HG03135 (cell line): ENCODE measurements at regions not wholly inside any gene's neighbourhood (a gene's known extent, or its start where the extent isn't known, plus 50 kb on each side); places are given as distances from the start of the nearest gene placed in this dataset.
"Not testable (repeated sequence)": the region's sequence is repeated elsewhere in the genome, so short reads cannot be mapped to it uniquely, and the experiment has no call there.

Source experiments
- ATAC-seq: cut with Tn5 transposase; IDR thresholded peaks from one replicate; pipeline ENCODE4 v1.9.1; 2021; ENCODE audit warnings: mild to moderate bottlenecking, moderate library complexity; ENCODE audit not compliant: unreplicated experiment

- ATAC-seq = no peak
These were observed 181.4 kb upstream of the UGT8 start for GRCh38 chr4:114417214-114417613.

- no peak for ATAC-seq
These were observed 178.5 kb upstream of the UGT8 start for GRCh38 chr4:114420069-114420468.

DNA sequence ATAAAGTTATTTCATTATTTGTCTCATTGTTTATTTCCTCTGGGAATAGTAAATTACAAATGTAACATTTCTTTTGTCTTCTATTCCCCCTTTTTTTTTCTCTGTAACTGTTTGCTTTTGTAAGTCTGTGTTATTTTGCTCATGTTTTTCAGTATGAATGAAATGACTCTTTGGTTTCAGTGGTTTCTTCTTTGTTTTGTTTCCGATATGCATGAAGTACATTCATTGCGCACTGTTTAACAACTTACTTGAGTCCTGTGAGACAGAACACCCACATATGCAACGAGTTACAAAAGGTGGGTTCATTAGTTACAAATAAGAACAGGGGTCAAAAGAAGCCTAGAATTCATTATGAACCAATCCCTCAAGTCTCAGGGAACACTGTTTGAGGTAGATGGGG lies 175.0 kb upstream of the UGT8 start:
- ATAC-seq = peak; percentile 74

- ATAC-seq = no peak
These were observed 163.5 kb upstream of the UGT8 start for GRCh38 chr4:114435116-114435515.

DNA sequence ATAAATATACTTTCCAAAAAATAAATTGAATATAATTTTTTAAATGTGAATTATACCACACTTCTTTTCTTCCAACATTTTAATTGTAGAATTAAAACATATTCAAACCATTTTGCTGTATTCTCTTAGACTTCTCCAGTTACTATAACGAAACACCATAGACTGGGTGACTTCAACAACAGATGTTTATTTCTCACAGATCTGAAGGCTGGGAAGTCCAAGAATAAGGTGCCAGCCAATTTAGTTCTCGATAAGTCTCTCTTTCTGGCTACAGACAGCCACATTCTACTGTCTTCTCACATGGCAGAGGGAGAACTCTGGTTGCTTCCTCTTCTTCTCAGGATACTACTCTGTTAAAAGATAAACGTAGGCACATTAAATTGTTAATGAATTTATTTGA lies 155.8 kb upstream of the UGT8 start:
- no peak for ATAC-seq

DNA sequence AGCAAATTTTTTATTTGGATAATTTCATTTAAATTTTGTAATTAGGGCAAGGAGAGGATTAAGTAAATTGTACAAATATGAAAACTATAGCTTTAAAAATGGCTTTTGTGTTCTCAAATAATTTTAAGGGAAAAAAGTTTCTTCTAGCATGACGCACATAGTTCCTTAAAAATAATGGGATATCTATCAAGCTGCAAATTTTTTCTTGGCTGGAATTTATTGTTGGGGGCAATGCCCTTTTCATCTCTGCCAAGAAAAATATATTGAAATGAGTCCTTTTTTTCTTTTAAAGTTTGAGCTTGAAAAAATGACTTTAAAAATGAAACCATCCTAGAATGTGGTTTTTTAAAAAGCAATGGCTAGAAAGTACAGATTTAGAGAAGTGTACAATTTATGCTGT lies 154.4 kb upstream of the UGT8 start:
- no peak for ATAC-seq

DNA sequence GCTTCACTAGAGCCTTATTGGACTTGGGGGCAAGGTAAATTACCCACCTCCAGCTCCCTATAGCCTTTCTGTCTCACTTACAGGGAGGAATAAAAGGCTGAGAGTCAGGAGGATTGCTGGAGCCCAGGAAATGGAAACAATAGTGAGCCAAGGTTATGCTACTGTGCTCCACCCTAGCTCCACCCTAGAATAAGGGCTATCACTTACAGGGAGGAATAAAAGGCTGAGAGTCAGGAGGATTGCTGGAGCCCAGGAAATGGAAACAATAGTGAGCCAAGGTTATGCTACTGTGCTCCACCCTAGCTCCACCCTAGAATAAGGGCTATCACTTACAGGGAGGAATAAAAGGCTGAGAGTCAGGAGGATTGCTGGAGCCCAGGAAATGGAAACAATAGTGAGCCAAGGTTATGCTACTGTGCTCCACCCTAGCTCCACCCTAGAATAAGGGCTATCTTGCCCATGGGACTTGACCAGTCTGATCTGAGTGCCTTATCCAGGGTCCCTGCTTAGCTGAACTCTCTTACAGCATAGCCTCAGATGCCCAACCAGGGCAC lies 150.6 kb upstream of the UGT8 start:
- ATAC-seq = not testable (repeated sequence)

- no peak for ATAC-seq
These were observed 139.9 kb upstream of the UGT8 start for GRCh38 chr4:114458728-114459127.

- ATAC-seq = no peak
These were observed 133.8 kb upstream of the UGT8 start for GRCh38 chr4:114464726-114465272.

- no peak for ATAC-seq
These were observed 132.8 kb upstream of the UGT8 start for GRCh38 chr4:114465766-114466165.

DNA sequence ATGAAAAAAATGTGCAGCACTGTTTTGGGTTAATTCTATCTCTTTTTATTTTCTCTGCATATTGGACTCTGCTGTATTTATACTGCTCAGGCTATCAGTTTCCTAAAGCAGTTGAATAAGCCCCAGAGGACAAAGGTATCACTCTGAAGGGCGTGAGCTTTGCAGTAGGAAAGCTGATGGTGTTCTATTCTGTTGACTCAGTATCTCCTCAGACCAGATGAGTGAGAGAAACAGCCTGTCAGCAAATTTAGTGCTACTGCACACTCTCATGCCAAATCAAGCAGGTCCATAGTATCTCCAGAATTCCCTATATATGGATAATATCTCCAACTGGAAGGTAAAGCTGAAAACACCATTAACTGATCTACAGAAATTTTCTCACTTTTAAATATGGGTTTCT lies 132.3 kb upstream of the UGT8 start:
- ATAC-seq = no peak

DNA sequence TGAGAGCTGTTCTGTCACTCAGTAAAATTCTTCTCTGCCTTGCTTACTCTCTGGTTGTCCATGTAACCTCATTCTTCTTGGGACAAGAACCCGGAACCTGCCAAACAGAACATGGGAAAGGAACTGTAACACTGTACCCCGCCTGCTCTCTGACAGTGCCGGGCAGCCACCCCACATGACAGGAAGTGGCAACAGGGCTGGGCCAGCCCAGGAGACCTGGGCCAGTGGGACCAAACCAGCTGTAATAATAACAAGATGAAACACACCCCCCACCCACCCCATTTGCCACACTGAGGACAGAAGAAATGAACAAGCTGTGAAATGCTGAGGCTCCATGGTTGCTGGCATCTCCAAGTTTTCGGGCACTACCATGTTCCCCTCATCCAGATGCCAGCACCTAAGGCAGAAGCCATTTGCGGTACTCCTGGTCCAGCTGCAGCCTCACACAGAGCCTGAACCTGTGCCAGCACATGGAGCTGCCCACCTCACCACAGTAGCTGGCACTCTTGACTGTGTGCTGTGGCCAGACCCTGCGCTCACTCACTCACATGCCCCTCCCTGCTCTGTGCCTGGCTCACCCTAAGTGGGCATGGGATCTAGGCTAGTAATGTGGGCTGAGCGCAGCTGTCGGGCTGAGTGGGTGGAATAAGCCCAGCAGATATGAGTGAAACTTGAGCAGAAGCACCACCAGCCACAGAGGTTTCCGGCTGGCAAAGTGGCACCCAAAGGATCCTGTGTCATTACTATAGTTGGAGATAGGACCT lies 126.2 kb upstream of the UGT8 start:
- no peak for ATAC-seq

DNA sequence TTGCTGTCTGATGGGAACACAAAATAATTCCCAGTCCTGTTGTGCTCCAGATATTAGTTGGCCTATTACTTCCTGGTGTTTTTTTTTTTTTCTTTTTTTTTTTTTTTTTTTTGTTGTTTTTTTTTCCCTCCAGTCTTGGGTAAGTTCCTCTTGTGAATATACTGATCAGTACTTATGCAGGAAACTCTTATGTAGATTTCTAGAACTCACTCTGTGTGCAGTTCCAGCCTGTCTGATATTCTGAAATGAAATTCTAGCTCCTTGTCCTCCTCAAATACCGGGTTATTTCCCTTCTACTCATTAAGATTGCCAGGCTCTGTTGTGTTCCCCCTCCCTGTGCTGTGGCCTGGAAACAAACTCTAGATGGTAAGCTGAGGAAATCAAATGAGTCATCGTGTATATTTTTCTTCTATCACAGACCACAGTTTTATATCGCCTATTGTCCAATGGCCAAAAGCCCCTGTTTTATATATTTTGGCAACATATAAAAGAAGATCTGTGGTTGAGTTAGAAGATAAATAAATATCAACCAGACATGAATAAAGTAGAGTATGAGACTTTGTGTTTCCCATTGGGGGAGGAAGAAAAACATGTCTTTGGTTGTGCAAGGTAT lies 124.3 kb upstream of the UGT8 start:
- ATAC-seq = no peak

- no peak for ATAC-seq
These were observed 122.3 kb upstream of the UGT8 start for GRCh38 chr4:114476310-114476709.

DNA sequence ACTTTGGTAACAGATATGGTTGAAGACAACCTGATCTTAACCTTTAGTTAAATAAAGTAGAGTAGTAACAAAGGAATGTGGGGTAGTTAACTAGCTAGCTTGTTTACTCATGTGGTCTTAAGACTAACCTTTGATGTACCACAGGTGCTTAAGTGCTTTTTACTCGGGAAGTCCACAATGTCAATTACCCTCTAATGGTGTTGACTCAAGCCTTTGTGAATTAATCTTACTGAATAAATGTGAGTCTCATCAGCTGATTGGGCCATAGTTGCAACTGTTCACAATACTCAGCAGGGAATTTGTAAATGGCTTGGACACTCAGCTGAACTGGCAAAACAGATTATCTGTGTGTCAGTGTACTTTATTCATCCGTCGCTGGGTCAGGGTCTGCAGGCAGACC lies 119.0 kb upstream of the UGT8 start:
- ATAC-seq = no peak

DNA sequence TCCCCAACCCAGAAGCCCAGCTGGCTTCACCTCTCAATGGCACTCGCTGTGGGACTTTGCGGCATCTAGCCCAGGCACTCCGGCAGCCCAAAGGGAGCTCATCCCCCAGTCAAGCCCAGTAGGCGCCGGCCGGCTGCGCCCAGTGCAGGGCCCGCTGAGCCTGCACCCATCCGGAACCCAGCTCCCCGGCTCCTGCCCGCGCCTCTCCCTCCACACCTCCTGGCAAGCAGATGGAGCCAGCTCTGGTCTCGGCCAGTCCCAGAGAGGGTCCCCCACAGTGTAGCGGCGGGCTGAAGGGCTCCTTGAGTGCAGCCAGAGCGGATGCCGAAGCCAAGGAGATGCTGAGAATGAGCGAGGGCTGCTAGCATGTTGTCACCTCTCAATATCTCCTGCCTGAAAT lies 116.8 kb upstream of the UGT8 start:
- ATAC-seq = no peak

GRCh38 chr4:114487101-114487500 lies 111.5 kb upstream of the UGT8 start:
- ATAC-seq = no peak

DNA sequence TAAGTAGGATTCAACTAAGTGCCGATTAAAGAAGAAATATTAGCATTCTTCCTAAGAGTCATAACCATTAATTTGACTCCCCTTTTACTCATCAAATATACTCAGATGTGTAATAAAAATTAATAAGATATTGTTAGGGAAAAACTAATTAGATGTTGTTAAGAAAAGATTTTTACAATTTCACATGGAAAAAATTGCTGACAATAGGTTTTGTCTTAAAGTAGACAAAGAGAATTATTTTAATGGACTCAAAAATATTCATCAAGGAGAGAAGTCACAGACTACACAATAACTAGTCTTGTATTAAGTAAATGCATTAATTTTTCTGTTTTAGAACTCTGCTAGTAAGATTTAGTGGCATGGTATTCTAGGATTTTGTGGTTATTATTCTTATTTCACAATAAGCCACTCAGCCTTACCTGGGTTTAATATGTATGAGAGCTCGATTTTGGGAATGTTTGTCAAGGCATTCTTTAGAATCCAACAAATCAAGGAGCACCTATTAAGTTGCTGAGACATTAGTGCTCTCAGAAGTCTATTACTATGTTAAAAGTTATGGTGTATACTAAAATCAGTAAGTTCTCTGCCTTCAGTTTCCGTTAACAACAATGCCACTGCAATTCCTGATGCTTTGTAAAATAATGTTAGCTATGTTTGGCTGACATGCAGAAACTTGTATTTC lies 110.2 kb upstream of the UGT8 start:
- ATAC-seq = no peak

DNA sequence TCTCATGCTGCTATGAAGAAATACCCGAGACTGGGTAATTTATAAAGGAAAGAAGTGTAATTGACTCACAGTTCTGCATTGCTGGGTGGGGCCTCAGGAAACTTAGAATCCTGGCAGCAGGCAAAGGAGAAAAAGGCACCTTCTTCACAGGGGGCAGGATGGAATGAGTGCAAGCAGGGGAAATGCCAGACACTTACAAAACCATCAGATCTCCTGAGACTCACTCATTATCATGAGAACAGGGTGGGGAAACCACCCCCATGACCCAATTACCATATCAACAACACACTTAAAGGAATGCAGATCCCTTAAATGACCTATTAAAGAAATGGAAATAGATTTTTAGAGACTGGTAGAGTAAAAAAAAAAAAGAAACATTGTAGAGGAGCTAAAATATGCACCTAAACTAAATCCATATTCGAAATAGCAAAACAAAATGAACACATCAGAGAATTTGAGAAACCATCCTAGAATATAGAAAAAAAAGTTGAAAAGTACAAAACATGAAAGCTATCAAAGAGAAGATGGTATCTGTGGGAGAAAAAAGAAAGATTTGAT lies 104.3 kb upstream of the UGT8 start:
- ATAC-seq = no peak

GRCh38 chr4:114495471-114495928 lies 103.1 kb upstream of the UGT8 start:
- no peak for ATAC-seq

DNA sequence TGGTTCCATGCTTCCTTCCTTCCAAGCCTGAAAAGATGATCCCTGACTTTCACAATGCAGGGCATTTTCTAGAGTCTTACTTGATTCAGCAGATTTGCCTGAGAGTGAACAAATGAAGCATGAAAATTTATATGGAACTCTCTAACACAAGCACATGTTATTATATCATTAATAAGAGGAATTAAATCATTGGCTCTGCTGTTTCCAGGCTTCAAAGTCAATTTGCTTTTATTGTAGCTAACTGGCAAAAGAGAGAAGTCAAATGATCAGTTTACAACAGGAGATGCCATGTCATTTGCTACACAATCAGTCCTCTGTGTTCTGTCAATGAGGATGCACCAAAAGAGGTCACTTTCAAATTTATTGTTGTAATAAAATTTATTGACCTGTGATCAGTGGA lies 101.5 kb upstream of the UGT8 start:
- no peak for ATAC-seq
